ENCODE measurements at regions not wholly inside any gene's neighbourhood (a gene's known extent, or its start where the extent isn't known, plus 50 kb on each side); places are given as distances from the start of the nearest gene placed in this dataset.

- no peak for TF ChIP-seq POLR2A (IDR thresholded peaks at IDR 0.05; ENCODE audit: low read depth)
- TF ChIP-seq CTCF (IDR thresholded peaks at IDR 0.05), result no peak
- no peak for TF ChIP-seq POLR2AphosphoS5 (IDR thresholded peaks at IDR 0.05)
- no peak for TF ChIP-seq EP300 (IDR thresholded peaks at IDR 0.05)
These were observed 91.6 kb downstream of the FOXB1 start for GRCh38 chr15:60095711-60096110.
